Heart left ventricle (tissue), 16 donors: ENCODE measurements at regions not wholly inside any gene's neighbourhood (a gene's known extent, or its start where the extent isn't known, plus 50 kb on each side); places are given as distances from the start of the nearest gene placed in this dataset.
"Not testable (repeated sequence)": the region's sequence is repeated elsewhere in the genome, so short reads cannot be mapped to it uniquely, and the experiment has no call there.

Source experiments
- ATAC-seq, 4 donors: fragments of 200-7000 bp; cut with Tn5 transposase; one replicate each; pipeline ENCODE4 v1.9.1; 2020 to 2022; ENCODE audit warnings: moderate library complexity in 4 of 4, mild to moderate bottlenecking in 3 of 4, moderate number of reproducible peaks in 1 of 4
- DNase-seq, 5 donors: peaks; one replicate each; pipeline ENCODE4 v3.0.0-alpha.2; 2020
- H3K27ac ChIP-seq, 12 donors: fragments of 200-600 bp; sonication (generic) in 4 of 12; one replicate each; pipeline versions ENCODE4 v1.5.0 to v1.8.0; 2016 to 2022; ENCODE audit warnings: mild to moderate bottlenecking in 2 of 12
- H3K27me3 ChIP-seq, 9 donors: fragments of 200-600 bp; sonication (generic) in 2 of 9; one replicate each; pipeline versions ENCODE4 v1.5.1 to v1.8.0; 2016 to 2022; ENCODE audit warnings: mild to moderate bottlenecking in 3 of 9
- H3K36me3 ChIP-seq, 9 donors: fragments of 200-600 bp; sonication (generic) in 2 of 9; one replicate each; pipeline versions ENCODE4 v1.5.0 to v1.8.0; 2018 to 2022; ENCODE audit warnings: mild to moderate bottlenecking in 2 of 9
- H3K4me1 ChIP-seq, 12 donors: fragments of 200-600 bp; sonication (generic) in 4 of 12; one replicate each; pipeline versions ENCODE4 v1.5.0 to v1.8.0; 2016 to 2022; ENCODE audit warnings: mild to moderate bottlenecking in 3 of 12
- H3K4me3 ChIP-seq, 12 donors: fragments of 200-600 bp; sonication (generic) in 4 of 12; one replicate each; pipeline versions ENCODE4 v1.5.0 to v1.8.0; 2017 to 2022; ENCODE audit warnings: mild to moderate bottlenecking in 9 of 12, moderate library complexity in 4 of 12
- H3K9me3 ChIP-seq, 12 donors: fragments of 200-600 bp; sonication (generic) in 4 of 12; one replicate each; pipeline versions ENCODE4 v1.5.0 to v1.8.0; 2016 to 2022; ENCODE audit warnings: mild to moderate bottlenecking in 1 of 12
- CTCF ChIP-seq, 12 donors: fragments of 200-600 bp; sonication (generic) in 4 of 12; IDR thresholded peaks; one replicate each; pipeline versions ENCODE4 v1.5.0 to v1.8.0; 2018 to 2022; ENCODE audit warnings: antibody characterized with exemption in 12 of 12, mild to moderate bottlenecking in 5 of 12
- POLR2A ChIP-seq, 2 donors: fragments of 450-650 bp; IDR thresholded peaks; one replicate each; pipeline ENCODE4 v1.6.1; 2017; ENCODE audit warnings: antibody characterized with exemption in 2 of 2, mild to moderate bottlenecking in 2 of 2, moderate library complexity in 2 of 2
- WGBS, 4 donors: extraction: QIAGEN DNeasy Blood & Tissue Kit in 2 of 4; methylation state at CpG; one replicate each; pipeline versions ENCODE4 v1.1.5 to v1.1.7; 2013 to 2018; 5-methylcytosine and 5-hydroxymethylcytosine counted together
- intact Hi-C, 10 donors: fragments of 100-400 bp; cut with DNase I; formaldehyde crosslinking; loops; one replicate each; pipeline versions ENCODE4 v1.11.1 to v1.14.2; 2022
- donor health status: ischemic (EF 13 %, LVEDD 7.1; RV severe dilation, severe dysfunction).
- donor health status: healthy with polysubstance abuse.
- donor health status: DM: no; HTN: yes; CAD: no.
- donor health status: DM: no; HTN: no; CAD: no.
- donor health status: ischemic (EF 25% LVEDD 6.9; RV normal size, moderate dysfunction).
- donor health status: ischemic (EF 25% LVEDD 5.7; RV mildly dilated, moderate dysfunction).
- donor health status: healthy.
- donor health status: DM: yes; HTN: yes; CAD: no.
- donor health status: ischemic (EF 35%, LVEDD 5.7; RV mildly dilated, moderate dysfunction).
- donor health status: nonischemic (EF 11% LVEDD 7.7; RV severe dilation, severe dysfunction).
- donor health status: DM: yes; HTN: yes; CAD: no.
- donor health status: PGD.
- donor health status: ischemic (EF 29% LVEDD 5.4; RV normal size, mild dysfunction).
- donor health status: nonischemic (EF 23%, LVEDD 6.1; RV moderate dilation, normal function).

- WGBS, 4 donors = 86 to 100% (median 89%) methylated on average over 1 of the region's 1 CpG
- no peak for ATAC-seq
- no peak overlapping the region for H3K27ac ChIP-seq
- peaks cover 0 to 6% (median 0%) of the 10 kb centered on the region in 12 donors for H3K9me3 ChIP-seq
- no peaks in the 10 kb centered on the region for H3K4me1 ChIP-seq
- intact Hi-C loops = loop anchor here in 1 of 10 donors (10.0 kb wide), 1 partner anchor 57 kb away; the partner anchor contains the start of gene DCLK2
- no peak for DNase-seq
- no peak overlapping the region for H3K4me3 ChIP-seq
- no peaks in the 10 kb centered on the region for H3K36me3 ChIP-seq
- H3K27me3 ChIP-seq = no peaks in the 10 kb centered on the region
- TF ChIP-seq CTCF (IDR thresholded peaks at IDR 0.05) = no peak
- no peak for TF ChIP-seq POLR2A (IDR thresholded peaks at IDR 0.05)
Measured at GRCh38 chr4:150018257-150018656, 60.0 kb upstream of the DCLK2 start.

GRCh38 chr4:150021483-150021882, 56.8 kb upstream of the DCLK2 start:
- ATAC-seq (no peak), DNase-seq (no peak)
- Histone ChIP-seq H3K4me1 (no peaks in the 10 kb centered on the region), H3K27me3 (no peaks in the 10 kb centered on the region), H3K9me3 (peaks cover 0 to 9% (median 0%) of the 10 kb centered on the region in 12 donors), H3K4me3 (no peak overlapping the region), H3K27ac (no peak overlapping the region), H3K36me3 (no peaks in the 10 kb centered on the region)
- TF ChIP-seq CTCF (IDR thresholded peaks at IDR 0.05) (no peak), POLR2A (IDR thresholded peaks at IDR 0.05) (no peak)
- intact Hi-C loops = loop anchor here in 1 of 10 donors (2.0 kb wide), 1 partner anchor 57 kb away; the partner anchor contains the start of gene DCLK2
- WGBS, 4 donors = 89 to 98% (median 92%) methylated on average over 1 of the region's 1 CpG

- TF ChIP-seq POLR2A (IDR thresholded peaks at IDR 0.05) (no peak), CTCF (IDR thresholded peaks at IDR 0.05) (no peak)
- Histone ChIP-seq H3K4me1 (no peaks in the 10 kb centered on the region), H3K36me3 (no peaks in the 10 kb centered on the region), H3K4me3 (no peak overlapping the region), H3K27me3 (no peaks in the 10 kb centered on the region), H3K9me3 (peaks cover 0 to 20% (median 6%) of the 10 kb centered on the region in 12 donors), H3K27ac (no peak overlapping the region)
- intact Hi-C loops = no loop called here
- ATAC-seq (no peak), DNase-seq (no peak)
- 70 to 75% (median 74%) methylated on average over 2 of the region's 2 CpGs for WGBS, 4 donors
Measured at GRCh38 chr4:150023489-150023888, 54.8 kb upstream of the DCLK2 start.

- H3K27me3 ChIP-seq, H3K27ac ChIP-seq, H3K4me1 ChIP-seq, H3K4me3 ChIP-seq, intact Hi-C loops, ATAC-seq, DNase-seq, H3K36me3 ChIP-seq: not testable (repeated sequence)
- peaks cover 0 to 18% (median 6%) of the 10 kb centered on the region in 12 donors for H3K9me3 ChIP-seq
Measured at GRCh38 chr4:150026987-150027386, 51.3 kb upstream of the DCLK2 start.
